Thymus (tissue), 11 donors: ENCODE measurements at regions not wholly inside any gene's neighbourhood (a gene's known extent, or its start where the extent isn't known, plus 50 kb on each side); places are given as distances from the start of the nearest gene placed in this dataset.

Experiments used
- DNase-seq, 9 donors: peaks; one replicate each; pipeline ENCODE4 v3.0.0-alpha.2; 2013; ENCODE audit warnings: low spot score in 9 of 9, low read depth in 6 of 9, missing footprints in 1 of 9
- H3K27ac ChIP-seq, 2 donors: one replicate each; pipeline ENCODE4 v1.5.1; 2013; ENCODE audit warnings: control low read depth in 1 of 2, low read depth in 1 of 2, low read length in 1 of 2, mild to moderate bottlenecking in 1 of 2, moderate library complexity in 1 of 2
- H3K27me3 ChIP-seq, 2 donors: one replicate each; pipeline ENCODE4 v1.5.1; 2013; ENCODE audit warnings: low read length in 1 of 2; ENCODE audit not compliant: control insufficient read depth in 2 of 2, insufficient read depth in 1 of 2
- H3K36me3 ChIP-seq, 2 donors: one replicate each; pipeline ENCODE4 v1.5.1; 2013; ENCODE audit warnings: low read length in 1 of 2, mild to moderate bottlenecking in 1 of 2, moderate library complexity in 1 of 2; ENCODE audit not compliant: control insufficient read depth in 2 of 2, insufficient read depth in 2 of 2
- H3K4me1 ChIP-seq, 2 donors: one replicate each; pipeline ENCODE4 v1.5.1; 2013; ENCODE audit warnings: low read length in 2 of 2; ENCODE audit not compliant: control insufficient read depth in 2 of 2, insufficient read depth in 2 of 2
- H3K4me3 ChIP-seq, 2 donors: one replicate each; pipeline ENCODE4 v1.5.1; 2013; ENCODE audit warnings: low read length in 2 of 2, control low read depth in 1 of 2, mild to moderate bottlenecking in 1 of 2
- H3K9me3 ChIP-seq, 2 donors: one replicate each; pipeline ENCODE4 v1.5.1; 2013; ENCODE audit warnings: low read length in 1 of 2, mild to moderate bottlenecking in 1 of 2; ENCODE audit not compliant: control insufficient read depth in 2 of 2, insufficient read depth in 1 of 2
- WGBS: extraction: QIAGEN DNeasy Blood & Tissue Kit; methylation state at CpG from one replicate; pipeline ENCODE4 v1.1.7; 2013; 5-methylcytosine and 5-hydroxymethylcytosine counted together
- donor health status: healthy.

DNA sequence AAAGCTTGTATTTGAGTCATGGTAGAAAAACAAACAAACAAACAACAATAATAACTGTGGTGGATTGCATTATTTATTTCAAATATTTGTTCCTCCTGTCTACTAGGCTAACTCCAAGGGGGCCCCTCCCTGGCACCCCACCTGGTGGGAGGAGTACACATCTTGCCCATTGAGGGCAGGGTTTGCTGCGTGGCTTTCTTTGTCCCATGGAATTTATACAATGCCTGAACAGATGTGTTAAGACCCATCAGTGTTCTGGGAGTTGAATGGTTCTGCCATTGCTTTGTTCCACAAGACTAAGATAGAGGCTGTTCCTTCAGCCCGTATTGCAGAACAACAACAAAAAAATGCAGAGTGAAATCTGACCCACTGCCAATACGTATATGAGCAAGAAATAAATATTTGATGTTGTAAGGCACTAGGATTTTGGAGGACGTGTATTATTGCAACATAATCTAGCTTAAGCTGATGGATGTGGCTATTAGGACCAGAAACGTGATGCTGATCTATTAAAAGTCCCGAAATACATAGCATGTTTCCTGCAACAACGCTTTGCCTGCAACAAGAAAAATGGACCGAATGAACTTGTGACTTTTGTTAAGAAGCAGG lies 119.1 kb upstream of the JCAD start:
- no peak for DNase-seq
- no peaks in the 10 kb centered on the region for H3K9me3 ChIP-seq
- peaks cover 0 to 4% of the 10 kb centered on the region in 2 donors for H3K27me3 ChIP-seq
- H3K27ac ChIP-seq: no peak overlapping the region
- no peak overlapping the region for H3K4me3 ChIP-seq
- WGBS: 80% methylated on average over 8 of the region's 8 CpGs
- H3K36me3 ChIP-seq: no peaks in the 10 kb centered on the region
- H3K4me1 ChIP-seq: no peaks in the 10 kb centered on the region

DNA sequence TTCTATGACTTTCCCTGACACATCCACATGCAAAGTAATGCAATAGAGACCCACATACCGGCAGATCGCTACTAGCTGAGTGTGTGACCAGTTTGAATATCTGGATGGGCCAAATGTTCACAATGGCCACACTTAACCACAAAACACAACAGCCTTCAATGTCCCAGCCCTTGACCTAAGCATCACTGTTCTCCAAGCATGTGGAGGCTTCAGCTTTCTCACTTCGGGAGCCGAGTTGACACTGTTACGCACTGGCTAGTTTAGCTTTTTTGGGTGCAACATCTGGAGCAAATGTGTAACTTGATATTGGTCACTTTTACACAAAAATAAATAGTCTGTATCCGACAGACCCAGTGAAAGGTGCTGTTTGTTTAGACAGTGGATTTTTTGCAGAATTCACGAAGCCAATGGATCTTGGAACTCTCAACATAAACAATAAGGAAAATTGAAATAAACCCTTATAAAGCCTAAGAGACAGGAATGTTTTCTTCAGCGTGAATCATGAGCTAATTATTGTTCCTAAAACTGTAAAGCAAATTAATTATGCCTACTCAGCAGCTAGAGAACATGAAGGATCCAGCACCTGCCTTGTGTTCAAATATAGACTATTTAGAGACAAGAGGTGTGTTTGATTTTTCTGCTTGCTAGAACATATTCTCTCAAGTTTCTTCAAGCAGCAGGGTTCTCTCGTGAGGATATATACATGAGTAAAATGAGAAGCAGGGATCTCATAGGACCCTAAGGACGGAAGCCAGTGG lies 117.6 kb upstream of the JCAD start:
- 96% methylated on average over 10 of the region's 10 CpGs for WGBS

GRCh38 chr10:30176182-30176581 lies 116.8 kb upstream of the JCAD start:
- H3K27ac ChIP-seq: no peak overlapping the region
- WGBS: 96% methylated on average over 9 of the region's 9 CpGs
- DNase-seq: no peak
- H3K9me3 ChIP-seq: no peaks in the 10 kb centered on the region
- H3K4me3 ChIP-seq: no peak overlapping the region
- H3K36me3 ChIP-seq: no peaks in the 10 kb centered on the region
- H3K27me3 ChIP-seq: no peaks in the 10 kb centered on the region
- H3K4me1 ChIP-seq: no peaks in the 10 kb centered on the region

More for the DNA sequence above, 117.6 kb upstream of the JCAD start:
- Histone ChIP-seq H3K9me3 (no peaks in the 10 kb centered on the region), H3K27ac (no peak overlapping the region), H3K27me3 (peaks cover 0 to 3% of the 10 kb centered on the region in 2 donors), H3K36me3 (no peaks in the 10 kb centered on the region), H3K4me3 (no peak overlapping the region), H3K4me1 (no peaks in the 10 kb centered on the region)
- no peak for DNase-seq

DNA sequence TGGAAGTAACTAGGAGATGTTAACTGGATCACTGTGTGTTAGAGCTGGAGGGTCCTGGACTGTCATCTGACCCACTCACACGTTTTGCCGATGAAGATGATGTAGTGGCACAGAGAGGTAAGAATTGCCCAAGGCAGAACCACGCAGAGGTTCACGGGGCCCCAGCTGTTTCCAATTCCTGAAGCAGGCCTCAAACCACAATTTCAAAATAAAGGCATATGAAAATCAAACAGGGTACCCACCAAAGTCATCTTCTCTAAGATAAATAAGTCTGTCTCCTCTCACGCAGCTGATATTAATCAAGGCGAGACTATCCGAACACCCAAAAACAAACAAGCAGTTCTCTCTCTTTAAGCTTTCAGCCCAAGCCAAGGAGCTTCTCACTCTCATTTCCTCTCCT lies 113.3 kb upstream of the JCAD start:
- 73% methylated on average over 7 of the region's 7 CpGs for WGBS
- DNase-seq: no peak
- no peaks in the 10 kb centered on the region for H3K36me3 ChIP-seq

DNA sequence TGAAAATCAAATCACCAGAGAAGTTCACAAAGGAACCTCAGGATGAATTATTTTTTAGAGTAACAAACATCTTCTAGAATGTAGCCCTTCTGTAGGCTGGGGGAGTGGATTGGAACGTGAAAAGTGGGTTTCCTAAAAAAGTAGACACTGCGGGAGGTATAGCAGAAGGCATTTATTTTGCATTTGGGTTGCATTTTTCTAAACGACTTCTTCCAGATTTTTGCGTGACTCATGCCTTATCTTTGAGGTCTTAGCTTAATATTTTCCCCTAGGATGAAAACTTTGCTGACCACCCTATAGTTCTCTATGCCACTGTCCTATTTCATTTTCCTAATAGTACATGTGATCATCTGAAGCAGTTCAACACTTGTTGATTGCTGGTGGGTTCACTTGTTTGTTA lies 112.7 kb upstream of the JCAD start:
- Histone ChIP-seq H3K4me3 (no peak overlapping the region), H3K27ac (no peak overlapping the region), H3K4me1 (no peaks in the 10 kb centered on the region), H3K9me3 (no peaks in the 10 kb centered on the region), H3K36me3 (no peaks in the 10 kb centered on the region), H3K27me3 (no peaks in the 10 kb centered on the region)
- 82% methylated on average over 4 of the region's 4 CpGs for WGBS
- DNase-seq: no peak

More for the DNA sequence above, 113.3 kb upstream of the JCAD start:
- Histone ChIP-seq H3K4me3 (no peak overlapping the region), H3K4me1 (no peaks in the 10 kb centered on the region), H3K27ac (no peak overlapping the region), H3K9me3 (no peaks in the 10 kb centered on the region), H3K27me3 (no peaks in the 10 kb centered on the region)

GRCh38 chr10:30171601-30172000 lies 112.2 kb upstream of the JCAD start:
- Histone ChIP-seq H3K4me1 (no peaks in the 10 kb centered on the region), H3K4me3 (no peak overlapping the region), H3K27me3 (no peaks in the 10 kb centered on the region), H3K36me3 (no peaks in the 10 kb centered on the region), H3K9me3 (no peaks in the 10 kb centered on the region), H3K27ac (no peak overlapping the region)
- no peak for DNase-seq
- 94% methylated on average over 4 of the region's 4 CpGs for WGBS

DNA sequence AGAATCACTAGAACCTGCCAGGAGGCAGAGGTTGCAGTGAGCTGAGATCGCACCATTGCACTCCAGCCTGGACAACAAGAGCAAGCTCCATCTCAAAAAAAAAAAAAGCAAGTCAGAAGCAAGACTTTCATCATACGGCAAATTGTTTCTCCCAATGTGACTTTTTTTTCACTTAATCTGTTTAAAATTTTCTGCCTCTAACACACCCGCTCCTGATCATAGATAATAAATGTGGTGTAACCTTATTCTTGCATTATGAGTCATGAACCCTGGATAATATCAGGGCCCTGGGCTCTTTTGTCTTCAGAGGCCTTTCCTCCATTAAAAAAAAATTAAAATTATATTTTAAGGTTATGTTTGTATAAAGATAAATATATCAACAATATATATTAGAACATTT lies 111.4 kb upstream of the JCAD start:
- Histone ChIP-seq H3K4me3 (no peak overlapping the region), H3K36me3 (no peaks in the 10 kb centered on the region), H3K4me1 (no peaks in the 10 kb centered on the region), H3K9me3 (no peaks in the 10 kb centered on the region), H3K27ac (no peak overlapping the region), H3K27me3 (no peaks in the 10 kb centered on the region)
- 97% methylated on average over 3 of the region's 3 CpGs for whole genome bisulfite sequencing
- no peak for DNase-seq

- Histone ChIP-seq H3K36me3 (no peaks in the 10 kb centered on the region), H3K27me3 (no peaks in the 10 kb centered on the region), H3K4me1 (no peaks in the 10 kb centered on the region), H3K27ac (no peak overlapping the region), H3K9me3 (no peaks in the 10 kb centered on the region), H3K4me3 (no peak overlapping the region)
- 91% methylated on average over 3 of the region's 3 CpGs for WGBS
- DNase-seq: no peak
Measured at GRCh38 chr10:30170146-30170545, 110.8 kb upstream of the JCAD start.

DNA sequence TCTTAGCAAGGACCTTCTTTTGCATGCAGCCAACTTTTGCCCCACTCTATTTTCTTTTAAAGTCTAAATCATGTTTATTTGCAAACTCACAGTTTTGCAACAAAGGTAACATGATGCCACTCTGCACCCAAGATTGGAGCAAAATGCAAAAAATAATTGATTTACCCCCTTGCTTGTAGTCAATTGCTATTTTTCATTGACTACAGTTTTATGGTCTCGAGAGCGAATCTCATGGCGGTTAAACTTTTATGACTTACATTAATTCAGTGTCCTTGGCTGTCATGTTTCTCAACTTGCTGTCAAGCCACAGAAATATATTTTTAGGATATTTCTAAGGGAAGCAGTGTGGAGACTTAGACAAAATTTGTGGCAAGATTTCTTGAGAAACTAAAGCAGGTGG lies 110.0 kb upstream of the JCAD start:
- Histone ChIP-seq H3K4me3 (no peak overlapping the region), H3K36me3 (no peaks in the 10 kb centered on the region), H3K4me1 (no peaks in the 10 kb centered on the region), H3K27me3 (no peaks in the 10 kb centered on the region), H3K27ac (no peak overlapping the region), H3K9me3 (no peaks in the 10 kb centered on the region)
- DNase-seq: no peak
- WGBS: 97% methylated on average over 3 of the region's 3 CpGs
